HG02884 (cell line): ENCODE measurements at regions not wholly inside any gene's neighbourhood (a gene's known extent, or its start where the extent isn't known, plus 50 kb on each side); places are given as distances from the start of the nearest gene placed in this dataset.
A peak's percentile ranks its signal among the peaks of the same experiment; 100 is the strongest.
"Not testable (repeated sequence)": the region's sequence is repeated elsewhere in the genome, so short reads cannot be mapped to it uniquely, and the experiment has no call there.

Experiments
- ATAC-seq: cut with Tn5 transposase; IDR thresholded peaks from one replicate; pipeline ENCODE4 v1.9.1; 2021; ENCODE audit warnings: mild to moderate bottlenecking, moderate library complexity; ENCODE audit not compliant: unreplicated experiment

DNA sequence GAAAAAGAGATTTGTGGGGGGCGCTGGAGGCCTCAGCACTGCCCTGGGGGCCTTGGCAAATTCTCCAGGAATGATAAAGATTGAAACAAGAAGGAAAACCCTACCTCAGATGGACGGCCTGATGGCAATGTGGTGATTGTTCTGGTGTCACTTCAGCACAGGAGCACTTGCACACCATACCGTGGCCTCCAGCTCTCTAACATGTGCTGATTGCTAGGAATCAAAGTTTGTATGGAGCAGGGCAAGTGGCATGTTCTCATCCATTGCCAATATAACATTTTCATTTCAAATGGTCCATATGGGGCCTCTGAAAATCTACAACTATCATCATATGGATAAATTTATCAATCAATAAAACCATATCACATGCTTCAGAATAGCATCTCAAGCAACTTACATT, 253.0 kb downstream of the DEPDC1B start:
- no peak for ATAC-seq

DNA sequence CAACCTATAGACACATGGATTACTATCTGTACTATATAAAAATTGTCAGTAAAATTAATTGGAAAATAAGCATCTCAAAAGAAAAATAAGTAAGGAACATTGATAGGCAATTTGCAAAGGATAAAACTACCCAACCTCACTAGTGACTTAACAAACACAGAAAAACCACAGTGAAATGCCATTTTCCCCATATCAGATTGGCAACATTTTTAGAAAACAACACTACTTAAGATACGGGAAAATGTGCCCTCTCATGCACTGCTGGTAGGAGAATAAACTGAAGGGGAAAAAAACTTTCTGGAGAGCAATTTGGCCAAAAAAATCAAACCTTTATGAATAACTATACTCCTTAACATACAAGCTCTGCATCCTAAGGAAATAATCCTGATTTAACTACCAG, 254.0 kb downstream of the DEPDC1B start:
- ATAC-seq = no peak

DNA sequence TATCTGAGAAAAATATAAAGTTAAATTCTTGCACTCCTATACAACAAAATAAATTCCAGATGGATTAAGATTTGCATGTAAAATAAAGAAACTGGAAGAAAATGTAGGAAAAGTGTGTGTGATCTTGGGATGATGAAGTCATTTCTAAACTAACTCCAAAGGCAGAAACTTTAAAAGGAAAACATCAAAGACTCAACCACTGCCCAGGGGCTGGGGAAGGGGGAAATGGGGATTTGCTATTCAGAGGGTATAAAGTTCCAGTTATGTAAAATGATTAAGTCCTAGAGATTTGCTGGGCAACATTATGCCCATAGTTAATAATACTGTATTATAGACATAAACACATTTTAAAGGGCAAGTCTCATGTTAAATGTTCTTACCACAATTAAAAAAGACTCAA, 254.5 kb downstream of the DEPDC1B start:
- no peak for ATAC-seq

DNA sequence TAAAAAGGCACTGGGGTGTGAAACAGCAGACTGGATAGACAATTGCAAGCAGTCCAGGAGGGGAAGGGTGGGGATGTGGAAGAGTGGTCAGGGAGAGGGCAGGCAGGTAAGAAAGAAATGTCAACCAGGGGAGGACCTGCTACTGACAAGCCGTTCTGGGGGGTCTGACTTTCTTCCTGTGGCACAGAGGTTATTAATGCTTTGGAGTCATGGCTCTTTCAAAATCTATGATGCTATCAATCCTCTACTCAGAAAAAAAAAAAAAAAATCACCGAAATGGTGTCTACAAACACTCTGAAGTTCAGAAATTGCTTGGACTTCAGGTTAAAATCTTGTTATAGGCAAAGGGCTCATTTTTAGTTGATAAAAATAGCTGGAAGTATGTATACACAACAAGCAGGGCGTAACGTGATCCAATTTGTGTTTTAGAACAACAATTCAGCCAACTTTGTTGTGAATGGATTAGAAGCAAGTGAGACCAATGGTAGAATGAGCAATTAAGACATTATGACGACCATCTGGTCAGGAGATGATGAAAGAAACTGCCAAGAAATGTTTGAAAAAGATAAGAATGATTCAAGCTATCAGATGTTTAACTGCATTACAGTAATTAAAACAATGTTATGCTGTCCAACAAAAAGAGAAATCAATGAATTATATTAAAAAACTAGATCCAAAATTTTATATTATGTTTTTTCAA, 255.2 kb downstream of the DEPDC1B start:
- no peak for ATAC-seq

DNA sequence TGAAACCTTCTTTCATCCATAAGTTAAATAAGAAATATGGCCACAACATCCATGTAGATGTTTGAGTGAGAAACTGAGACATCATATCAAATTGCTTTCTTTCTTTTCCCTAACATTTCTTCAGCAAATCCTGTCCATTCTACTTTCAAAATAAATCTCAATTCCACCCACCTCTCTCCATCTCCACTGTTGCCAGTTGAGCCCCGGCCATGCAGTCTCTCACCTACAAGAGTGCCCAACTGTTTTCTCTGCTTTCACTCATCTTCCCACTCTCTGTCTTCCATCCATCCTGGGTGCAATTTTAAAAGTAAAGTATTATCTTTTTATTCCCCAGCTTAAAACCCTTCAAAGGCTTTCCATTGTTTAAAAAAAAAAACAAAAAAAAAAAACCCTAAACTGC, 260.4 kb downstream of the DEPDC1B start:
- no peak for ATAC-seq

DNA sequence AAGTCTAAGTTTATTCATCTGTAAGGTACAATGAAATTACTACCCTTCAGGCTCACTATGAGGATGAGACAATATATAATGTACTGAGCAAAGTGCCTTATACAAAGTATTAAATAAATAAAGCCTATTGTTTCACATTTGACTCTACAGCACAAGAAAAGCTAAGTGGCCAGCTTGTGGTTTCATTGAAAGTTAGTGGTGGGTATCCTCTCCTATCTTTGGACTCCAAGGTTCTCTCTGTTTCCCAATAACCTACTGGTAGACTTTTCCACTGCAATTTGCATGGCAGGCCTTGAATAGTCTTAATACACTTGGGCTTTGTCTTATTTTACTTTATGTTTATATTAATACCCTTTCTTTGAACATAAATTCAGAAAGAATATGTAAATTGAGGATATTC, 262.7 kb downstream of the DEPDC1B start:
- ATAC-seq = no peak

DNA sequence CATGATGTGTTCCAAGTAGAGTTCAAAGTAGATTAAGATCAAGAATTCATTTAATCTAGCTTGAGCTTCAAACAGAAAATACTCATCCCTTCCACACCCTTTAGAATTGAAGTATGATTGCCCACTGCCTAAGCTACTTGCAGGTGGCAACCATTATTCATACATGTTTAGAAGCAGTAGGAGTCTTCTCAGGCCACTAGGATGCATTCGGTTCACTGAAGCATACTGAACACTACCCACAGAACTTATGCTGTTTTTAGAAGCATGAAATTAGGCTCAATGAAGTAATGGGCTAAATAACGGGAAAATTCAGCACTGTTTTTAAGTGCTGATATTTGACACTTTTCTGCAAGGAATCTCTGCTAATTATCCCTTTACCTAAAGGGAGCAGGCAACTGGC, 263.4 kb downstream of the DEPDC1B start:
- peak; percentile 99 for ATAC-seq

DNA sequence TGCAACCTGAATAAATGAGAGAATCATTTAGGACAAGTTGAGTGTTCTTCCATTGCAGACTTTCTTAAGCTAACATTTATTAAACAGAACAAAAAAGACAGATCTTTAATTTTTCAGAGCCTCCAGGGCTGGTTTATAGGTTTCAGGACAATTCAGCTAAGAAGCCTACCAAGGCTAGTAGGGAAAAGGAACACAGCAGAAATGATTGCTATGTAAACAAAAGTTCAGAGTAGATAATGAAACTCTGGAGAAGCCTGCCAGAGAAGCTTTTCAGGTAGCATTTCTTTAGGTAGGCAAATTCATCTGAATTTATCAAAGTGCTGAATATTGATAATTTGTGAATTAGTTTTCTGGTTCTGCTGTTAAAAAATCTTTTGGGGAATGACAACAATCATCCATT, 264.2 kb downstream of the DEPDC1B start:
- no peak for ATAC-seq

DNA sequence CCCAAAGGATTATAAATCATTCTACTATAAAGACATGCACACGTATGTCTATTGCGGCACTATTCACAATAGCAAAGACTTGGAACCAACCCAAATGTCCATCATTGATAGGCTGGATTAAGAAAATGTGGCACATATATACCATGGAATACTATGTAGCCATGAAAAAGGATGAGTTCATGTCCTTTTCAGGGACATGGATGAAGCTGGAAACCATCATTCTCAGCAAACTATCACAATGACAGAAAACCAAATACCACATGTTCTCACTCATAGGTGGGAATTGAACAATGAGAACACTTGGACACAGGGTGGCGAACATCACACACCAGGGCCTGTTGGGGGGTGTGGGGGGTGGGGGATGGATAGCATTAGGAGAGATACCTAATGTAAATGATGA, 273.8 kb downstream of the DEPDC1B start:
- ATAC-seq = not testable (repeated sequence)

DNA sequence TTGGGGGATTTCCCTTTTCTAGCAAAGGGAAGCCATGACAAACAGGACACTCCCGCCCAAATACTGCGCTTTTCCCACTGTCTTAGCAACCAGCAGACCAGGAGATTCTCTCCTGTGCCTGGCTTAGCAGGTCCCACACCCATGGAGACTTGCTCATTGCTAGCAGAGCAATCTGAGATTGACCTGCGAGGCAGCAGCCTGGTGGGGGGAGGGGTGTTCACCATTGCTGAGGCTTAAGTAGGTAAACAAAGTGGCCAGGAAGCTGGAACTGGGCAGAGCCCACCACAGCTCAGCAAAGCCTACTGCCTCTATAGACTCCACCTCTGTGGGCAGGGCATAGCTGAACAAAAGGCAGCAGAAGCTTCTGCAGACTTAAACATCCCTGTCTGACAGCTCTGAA, 279.2 kb downstream of the DEPDC1B start:
- not testable (repeated sequence) for ATAC-seq

DNA sequence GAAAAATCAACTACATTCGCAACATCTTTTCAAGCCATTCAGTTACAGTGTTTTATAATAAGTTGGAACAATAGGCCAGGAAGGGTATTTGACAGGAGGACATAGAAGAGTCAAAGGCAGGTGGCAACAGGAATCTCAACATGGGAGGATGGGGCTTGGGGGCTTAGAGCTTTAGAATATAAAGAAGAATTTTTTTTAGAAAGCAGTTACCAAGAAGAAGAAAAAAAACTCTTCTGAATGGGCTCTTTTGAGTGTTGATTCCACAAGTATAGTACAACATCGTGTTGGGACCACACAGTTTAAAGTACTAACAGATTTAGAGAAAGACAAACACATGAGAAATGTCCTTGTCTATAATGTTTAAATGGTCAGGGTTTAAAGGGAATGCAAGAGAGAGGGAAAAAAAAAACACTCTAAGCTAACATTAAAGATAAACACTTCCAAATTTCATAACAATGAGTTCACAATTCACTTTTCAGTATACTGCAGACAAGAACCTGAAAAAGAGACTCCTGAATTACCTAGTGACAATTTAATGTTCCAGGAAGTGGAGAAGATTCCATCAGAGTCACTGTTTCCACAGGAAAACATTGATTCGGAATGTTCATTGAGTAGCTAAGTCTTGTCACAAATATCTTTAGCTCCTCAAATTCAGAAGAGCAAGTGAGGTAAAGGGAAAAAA, 282.3 kb downstream of the DEPDC1B start:
- ATAC-seq = no peak

DNA sequence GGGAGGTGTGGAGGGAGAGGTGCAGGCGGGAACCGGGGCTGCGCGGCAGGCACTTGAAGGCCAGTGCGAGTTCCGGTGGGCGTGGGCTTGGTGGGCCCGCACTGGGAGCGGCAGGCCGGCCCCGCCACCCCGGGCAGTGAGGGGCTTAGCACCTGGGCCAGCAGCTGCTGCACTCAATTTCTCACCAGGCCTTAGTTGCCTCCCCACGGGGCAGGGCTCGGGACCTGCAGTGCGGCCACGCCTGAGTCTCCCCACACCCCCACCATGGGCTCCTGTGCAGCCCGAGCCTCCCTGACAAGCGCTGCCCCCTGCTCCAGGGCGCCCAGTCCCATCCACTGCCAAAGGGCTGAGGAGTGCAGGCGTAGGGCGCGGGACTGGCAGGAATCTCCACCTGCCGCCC, 284.5 kb downstream of the DEPDC1B start:
- no peak for ATAC-seq

DNA sequence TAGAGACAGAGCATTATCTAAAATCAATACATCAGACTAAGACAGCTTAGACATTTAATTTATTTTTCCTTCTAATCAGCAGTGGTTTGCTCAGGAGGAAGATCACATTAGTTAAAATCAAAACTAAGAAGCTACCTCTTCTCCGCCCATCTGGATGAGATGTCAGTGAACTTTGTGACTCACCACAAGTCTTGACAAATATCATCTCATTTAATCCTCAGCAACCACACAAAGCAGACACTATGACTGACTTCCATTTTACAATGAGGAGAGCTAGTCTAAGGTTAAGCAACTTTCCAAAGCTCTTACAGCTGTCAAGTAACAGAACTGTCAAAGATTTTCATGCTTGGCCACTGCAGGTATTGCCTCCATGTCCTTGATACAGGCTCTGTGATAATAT, 289.5 kb downstream of the DEPDC1B start:
- no peak for ATAC-seq

DNA sequence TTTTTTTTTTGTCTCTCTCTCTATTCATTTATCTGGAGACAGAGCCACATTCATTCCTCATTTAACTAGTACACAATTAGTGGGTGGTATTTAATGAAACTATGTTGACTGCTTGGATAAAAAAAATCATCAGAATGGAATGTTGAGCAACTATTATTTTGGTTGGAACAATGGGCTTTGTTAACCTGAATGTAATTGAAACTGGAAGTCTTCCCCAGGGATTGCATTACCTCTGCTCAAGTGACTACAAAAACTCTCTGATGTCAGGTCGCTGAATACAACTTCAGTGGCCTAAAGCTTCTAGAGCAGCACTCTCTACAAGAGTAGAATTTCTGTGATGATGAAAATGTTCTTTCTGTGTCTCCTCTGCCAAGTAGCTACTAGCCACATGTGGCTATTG, 295.8 kb downstream of the DEPDC1B start:
- ATAC-seq = no peak

DNA sequence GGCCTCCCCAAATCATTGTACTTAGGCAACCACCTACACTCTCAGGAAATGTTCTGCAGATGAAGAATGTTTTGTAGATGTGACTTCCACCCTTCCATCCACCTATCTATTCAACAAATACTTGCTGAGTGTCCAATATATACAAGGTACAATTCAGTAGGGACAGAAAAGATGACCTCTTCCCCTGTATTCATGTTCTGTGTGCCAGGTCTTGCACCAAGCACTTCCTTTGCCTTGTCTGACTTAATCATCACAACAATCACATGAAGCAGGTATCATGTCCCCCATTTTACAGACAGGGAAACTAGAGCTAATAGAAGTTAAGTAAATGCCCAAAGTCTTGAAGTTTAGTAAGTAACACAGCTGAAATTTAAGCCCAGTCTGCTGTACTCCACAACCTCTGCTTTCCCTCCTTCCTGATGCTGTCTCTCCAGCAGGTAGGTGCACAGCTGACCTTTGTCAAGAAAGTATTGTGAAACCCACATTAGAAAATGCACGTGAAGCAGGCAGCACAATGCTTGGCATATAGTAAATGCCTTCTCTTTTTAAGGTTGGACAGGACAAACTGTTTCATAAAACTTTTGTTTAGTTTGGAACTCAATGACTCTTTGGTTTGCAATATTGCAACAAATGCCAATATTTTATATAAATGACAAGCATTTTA, 296.5 kb downstream of the DEPDC1B start:
- no peak for ATAC-seq

DNA sequence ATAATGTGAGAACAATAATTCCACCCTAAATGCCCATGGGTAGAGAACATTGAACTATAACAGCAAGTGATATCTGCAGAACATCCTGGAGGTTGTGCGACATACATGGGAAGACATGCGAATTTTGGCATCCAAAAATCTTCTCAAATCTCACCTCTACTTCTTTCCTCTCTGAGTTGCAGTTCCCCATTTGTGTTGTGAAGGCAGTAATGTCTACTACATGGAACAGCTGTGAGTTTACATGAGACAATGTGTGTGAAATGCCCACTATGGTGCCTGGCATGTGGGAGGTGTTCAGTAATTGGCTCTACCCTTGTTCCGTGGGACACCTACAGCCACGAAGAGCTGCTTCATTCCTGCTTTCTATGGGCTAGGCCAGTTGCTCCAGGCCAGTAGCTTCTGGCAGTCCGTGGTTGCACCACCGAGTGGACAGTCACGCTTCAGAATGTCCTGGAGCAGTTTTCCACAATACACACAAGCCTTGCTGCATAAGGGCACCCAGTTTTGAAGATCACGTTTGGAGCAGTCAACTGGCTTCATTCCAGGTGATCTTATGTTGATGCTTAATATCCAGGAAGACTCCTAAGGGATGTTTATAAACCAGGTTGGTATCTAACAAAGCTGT, 297.7 kb downstream of the DEPDC1B start:
- no peak for ATAC-seq

DNA sequence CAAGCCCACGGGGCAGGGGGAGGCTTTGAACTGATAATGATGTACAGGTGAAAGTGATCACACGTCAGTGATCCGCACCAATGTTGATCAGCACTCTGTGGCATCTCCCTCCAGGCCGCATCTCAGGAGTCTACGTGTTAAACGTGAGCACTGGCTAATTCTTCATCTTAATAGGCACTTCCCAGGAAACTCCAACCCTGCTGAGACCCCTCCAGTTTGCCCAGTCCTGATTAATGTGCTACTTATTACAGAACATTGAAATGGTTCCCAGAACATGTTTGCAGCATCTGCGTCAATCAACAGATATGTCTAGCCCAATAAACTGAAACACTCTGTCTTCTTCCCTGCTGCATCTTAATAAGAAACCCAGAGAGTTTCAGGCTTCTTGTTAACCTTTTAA, 298.4 kb downstream of the DEPDC1B start:
- ATAC-seq = no peak

DNA sequence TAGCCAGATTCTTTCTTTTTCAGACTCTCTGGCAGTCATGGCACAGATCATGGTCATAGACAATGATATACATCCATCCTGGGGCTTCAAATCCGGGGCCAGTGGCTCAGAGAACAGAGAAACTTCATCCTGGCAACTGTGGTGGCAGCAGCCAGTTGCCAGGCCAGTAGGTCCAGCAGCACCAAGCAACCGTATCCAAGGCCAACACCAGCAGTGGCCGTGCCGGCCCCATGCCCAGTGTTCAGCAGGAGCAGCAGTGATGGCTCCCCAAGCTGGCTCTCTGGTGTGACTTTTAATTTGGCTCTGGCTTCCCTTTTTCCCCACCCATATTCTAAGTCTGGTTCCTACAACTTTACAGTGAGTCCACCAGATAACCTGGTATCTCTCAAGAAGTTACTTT, 300.5 kb downstream of the DEPDC1B start:
- ATAC-seq = no peak

DNA sequence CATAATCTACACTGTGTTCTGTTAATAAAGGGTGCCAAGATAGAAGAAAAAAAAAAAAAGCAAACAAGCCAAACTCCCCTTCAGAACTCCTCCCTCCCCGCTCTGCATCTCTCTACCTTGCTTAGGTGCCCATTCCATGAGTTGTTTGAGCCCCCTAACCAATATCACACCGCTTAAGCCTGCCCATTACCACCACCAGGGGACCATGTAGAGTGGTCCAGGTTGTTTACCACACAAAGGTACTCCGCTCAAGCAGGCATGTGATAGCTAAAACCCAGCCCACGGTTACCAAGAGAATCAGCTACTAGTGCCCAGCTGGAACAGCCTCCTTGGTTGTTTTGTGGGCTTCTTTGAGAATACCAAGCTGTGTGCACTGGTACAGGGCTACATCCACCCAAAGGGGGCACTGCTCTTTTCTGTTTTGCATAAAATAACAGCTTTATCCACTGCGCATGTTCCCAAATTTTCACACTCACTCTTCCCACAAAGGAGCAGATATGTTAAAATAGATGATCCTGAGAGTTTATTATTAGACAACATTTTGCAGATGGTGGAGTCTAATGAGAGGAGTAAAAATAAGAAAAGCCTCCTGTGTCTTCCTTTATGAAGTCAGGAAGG, 304.1 kb downstream of the DEPDC1B start:
- ATAC-seq = no peak

DNA sequence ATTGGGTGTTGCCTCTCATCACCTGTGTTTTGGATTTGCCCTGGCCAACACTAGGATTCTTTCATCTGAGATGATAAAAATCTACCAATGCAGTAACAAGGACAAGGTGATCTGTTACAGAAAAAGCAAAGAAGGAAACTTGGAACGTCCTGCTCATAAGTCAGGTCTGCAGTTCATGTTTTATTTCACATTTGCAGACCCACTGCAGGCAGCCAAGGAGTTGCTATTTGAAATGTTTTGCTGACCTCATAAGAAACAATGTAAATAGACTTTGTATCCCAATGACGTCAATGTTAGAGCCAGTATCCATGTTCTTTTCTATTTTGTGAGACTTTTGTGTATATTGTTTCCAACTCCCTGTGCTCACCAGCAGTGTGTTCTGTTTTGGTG, 312.9 kb downstream of the DEPDC1B start:
- ATAC-seq = no peak

DNA sequence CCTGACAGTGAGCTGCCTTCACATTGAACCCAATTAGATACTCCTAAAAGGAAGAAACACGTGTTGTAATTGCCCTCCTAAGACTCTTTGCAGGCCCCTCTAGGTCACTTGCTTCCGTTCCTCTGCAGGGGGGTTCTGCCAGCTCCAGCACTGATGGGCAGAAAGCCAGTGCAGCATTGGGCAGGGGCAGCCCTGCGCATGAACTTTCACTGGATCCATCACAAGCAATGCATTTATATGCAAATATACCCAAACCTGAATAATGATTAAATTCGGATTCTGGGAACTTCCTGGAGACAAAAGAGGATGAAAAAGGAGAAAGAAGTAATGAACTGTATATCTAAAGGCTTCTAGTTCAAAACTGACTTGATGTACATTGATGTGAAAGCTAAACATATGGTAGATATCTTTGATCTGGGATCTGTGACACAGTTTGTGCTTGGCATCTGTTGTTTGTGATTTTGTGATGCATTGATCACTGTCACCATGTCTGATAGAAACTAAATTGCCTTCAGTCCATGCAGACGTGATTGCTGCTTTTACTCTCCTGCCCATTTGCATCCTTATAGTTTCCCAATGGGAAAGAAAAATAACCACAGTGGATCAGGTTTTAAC, 313.4 kb downstream of the DEPDC1B start:
- ATAC-seq = no peak
